Activated CD8-positive, alpha-beta memory T cell treated with anti-CD3 and anti-CD28 coated beads for 24 hours (primary cell): ENCODE measurements at regions not wholly inside any gene's neighbourhood (a gene's known extent, or its start where the extent isn't known, plus 50 kb on each side); places are given as distances from the start of the nearest gene placed in this dataset.

Experiments
- DNase-seq: peaks from one replicate; pipeline ENCODE4 v3.0.0-alpha.2; 2020

DNA sequence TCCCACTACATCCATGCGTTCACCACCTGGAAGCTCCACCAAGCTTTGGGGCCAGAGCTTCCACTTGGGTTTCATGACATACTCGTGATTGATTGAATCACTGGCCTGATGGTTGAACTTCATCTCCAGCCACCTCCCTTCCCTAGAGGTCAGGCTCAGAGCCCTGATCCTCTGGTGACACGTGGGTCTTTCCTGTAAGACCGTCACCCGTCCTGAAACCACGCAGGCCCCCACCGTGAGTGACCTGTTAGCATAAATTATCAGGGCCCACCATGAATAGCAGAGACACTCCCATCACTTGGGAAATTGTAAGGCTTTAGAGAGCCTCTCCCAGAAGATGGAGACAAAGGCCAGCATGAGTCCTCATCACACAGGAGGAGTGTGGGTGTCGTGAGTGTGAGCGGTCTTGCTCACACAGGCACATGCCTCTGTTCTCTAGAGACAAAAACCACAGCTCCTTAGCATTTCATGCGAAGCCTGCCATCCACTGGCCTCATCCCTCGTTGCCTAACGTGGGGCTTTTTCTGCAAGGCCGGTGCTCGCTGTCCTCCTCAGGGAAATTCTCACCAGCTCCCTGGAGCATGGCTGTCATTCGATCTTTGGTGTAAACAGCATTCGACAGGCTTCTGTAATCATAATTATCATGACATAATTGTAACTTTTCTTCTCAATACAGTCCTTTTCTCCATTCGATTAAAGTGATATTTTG is 65.1 kb upstream of the DUSP22 start:
- DNase-seq, result peak; percentile 62

DNA sequence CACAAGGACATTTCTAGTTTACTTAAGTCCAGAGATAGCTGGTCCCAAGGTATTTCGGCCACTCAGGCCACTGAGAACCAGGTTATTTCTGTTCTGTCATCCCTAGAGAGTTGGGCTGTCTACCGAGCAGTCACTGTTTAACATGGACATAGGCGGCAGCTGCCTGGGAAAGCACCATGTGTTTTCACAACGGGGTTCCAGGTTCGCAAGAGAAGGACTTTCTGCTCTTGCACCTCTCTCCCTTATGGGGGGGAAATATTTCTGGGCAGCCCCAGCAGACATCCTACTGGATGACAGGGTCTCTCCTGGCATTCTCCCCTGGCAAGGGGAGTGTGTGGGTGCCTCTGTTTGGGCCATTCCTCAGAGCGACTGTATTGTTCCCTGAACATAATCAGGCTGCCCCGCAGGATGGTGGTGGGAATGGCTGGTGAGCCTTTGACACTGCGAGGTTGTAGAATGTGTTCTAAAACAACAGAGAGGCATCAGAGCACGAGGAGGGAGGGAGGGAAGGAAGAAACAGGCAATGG is 64.4 kb upstream of the DUSP22 start:
- peak; percentile 53 for DNase-seq

GRCh38 chr6:228881-229651 is 63.2 kb upstream of the DUSP22 start:
- peak; percentile 57 for DNase-seq

- DNase-seq, result peak; percentile 58
Measured at GRCh38 chr6:231779-232178, 60.5 kb upstream of the DUSP22 start.

DNA sequence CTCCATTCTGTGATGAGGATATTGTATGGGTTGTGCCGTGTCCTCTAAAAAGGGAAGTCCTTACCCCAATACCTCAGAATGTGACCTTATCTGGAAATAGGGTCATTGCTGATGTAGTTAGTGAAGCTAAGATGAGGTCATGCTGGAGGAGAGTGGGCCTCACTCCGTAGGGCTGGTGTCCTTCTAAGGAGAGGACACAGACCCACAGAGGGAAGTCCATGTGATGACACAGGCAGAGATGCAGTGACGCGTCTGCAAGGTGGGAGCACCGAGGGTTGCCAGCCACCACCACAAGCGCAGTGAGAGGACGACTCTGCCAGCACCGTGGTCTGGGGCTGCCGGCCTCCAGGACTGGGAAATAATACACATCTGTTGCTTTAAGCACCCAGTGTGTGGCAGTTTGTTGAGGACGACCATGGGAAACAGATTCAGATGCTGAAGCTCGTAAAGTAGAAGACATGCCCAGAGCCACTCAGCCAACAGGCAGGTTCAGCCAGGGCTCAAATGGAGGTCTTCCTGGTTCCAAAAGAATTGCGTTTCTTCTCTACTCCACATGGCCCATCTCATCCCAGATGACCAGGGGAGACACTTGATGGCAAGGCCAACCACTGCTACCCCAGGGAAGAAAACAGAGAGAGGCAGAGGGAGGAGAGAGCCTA is 59.2 kb upstream of the DUSP22 start:
- DNase-seq, result peak; percentile 52

DNA sequence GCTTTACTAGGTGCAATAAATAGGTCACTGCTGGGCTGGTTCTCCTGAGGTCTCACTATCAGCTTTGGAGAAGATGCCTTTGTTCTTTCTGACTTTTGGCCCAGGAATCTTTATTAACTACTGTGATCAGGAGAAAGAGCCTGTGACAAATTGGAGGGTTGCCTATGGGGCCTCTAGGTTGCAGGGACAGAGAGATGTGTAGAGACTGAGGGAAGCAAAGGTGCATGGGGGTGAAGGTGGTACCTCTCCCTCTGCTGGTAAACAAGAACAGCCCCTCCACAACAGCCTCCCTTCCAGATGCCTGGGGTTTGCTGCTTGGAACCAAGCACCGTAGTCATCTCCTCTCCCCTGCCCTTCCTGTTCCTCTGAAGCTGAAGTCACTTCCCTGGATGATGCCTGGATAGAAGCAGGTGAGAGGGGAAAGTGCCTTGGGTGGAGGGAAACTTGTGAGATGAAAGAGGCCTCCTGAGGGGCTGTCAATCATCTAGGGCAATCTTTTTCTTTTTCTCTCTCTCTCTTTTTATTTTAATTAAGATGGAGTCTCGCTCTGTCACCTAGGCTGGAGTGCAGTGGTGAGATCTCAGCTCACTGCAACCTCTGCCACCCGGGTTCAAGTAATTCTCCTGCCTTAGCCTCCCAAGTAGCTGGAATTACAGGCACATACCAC is 57.4 kb upstream of the DUSP22 start:
- DNase-seq, result peak; percentile 59

- peak; percentile 67 for DNase-seq
Measured at GRCh38 chr6:235763-236360, 56.4 kb upstream of the DUSP22 start.

- DNase-seq, result no peak
Measured at GRCh38 chr6:236519-236918, 55.8 kb upstream of the DUSP22 start.

GRCh38 chr6:240151-240550 is 52.1 kb upstream of the DUSP22 start:
- DNase-seq, result no peak

- DNase-seq, result no peak
Measured at GRCh38 chr6:241336-241865, 50.9 kb upstream of the DUSP22 start.
